Progenitor cell of endocrine pancreas (in vitro differentiated cells): ENCODE measurements at regions not wholly inside any gene's neighbourhood (a gene's known extent, or its start where the extent isn't known, plus 50 kb on each side); places are given as distances from the start of the nearest gene placed in this dataset.

Source experiments
- DNase-seq: peaks from one replicate; pipeline ENCODE4 v3.0.0; 2021; ENCODE audit warnings: low spot score; ENCODE audit not compliant: unreplicated experiment
- H3K27ac Mint-ChIP-seq: 2 replicates; pipeline ENCODE4 v1.8.0; 2021; ENCODE audit warnings: mild to moderate bottlenecking, moderate library complexity, mixed read lengths
- H3K27me3 Mint-ChIP-seq: 2 replicates; pipeline ENCODE4 v1.8.0; 2021; ENCODE audit warnings: mixed read lengths
- H3K36me3 Mint-ChIP-seq: 2 replicates; pipeline ENCODE4 v1.8.0; 2022; ENCODE audit warnings: mixed read lengths; ENCODE audit not compliant: insufficient read depth
- H3K4me1 Mint-ChIP-seq: 2 replicates; pipeline ENCODE4 v1.8.0; 2021; ENCODE audit warnings: low read depth, mixed read lengths
- H3K4me3 Mint-ChIP-seq: 2 replicates; pipeline ENCODE4 v1.8.0; 2021; ENCODE audit warnings: low read depth, mild to moderate bottlenecking, moderate library complexity, mixed read lengths
- H3K9me3 Mint-ChIP-seq: 2 replicates; pipeline ENCODE4 v1.8.0; 2021; ENCODE audit warnings: low read depth, mixed read lengths
- CTCF ChIP-seq: fragments of 200-600 bp; sonication (generic); IDR thresholded peaks from one replicate; pipeline ENCODE4 v1.5.0; 2021; ENCODE audit warnings: antibody characterized with exemption, mild to moderate bottlenecking; ENCODE audit not compliant: unreplicated experiment

GRCh38 chr13:104295537-104295936, 1229.3 kb upstream of the SLC10A2 start:
- no peak overlapping the region for H3K4me3 Mint-ChIP-seq
- no peaks in the 10 kb centered on the region for H3K27me3 Mint-ChIP-seq
- peaks cover 2% of the 10 kb centered on the region for H3K4me1 Mint-ChIP-seq
- no peak overlapping the region for H3K27ac Mint-ChIP-seq
- no peaks in the 10 kb centered on the region for H3K9me3 Mint-ChIP-seq
- DNase-seq, result no peak
- no peaks in the 10 kb centered on the region for H3K36me3 Mint-ChIP-seq
- no peak for TF ChIP-seq CTCF

- H3K36me3 Mint-ChIP-seq, result no peaks in the 10 kb centered on the region
- H3K27ac Mint-ChIP-seq, result no peak overlapping the region
- TF ChIP-seq CTCF, result no peak
- peaks cover 5% of the 10 kb centered on the region for H3K4me1 Mint-ChIP-seq
- no peaks in the 10 kb centered on the region for H3K9me3 Mint-ChIP-seq
- DNase-seq, result no peak
- no peak overlapping the region for H3K4me3 Mint-ChIP-seq
- no peaks in the 10 kb centered on the region for H3K27me3 Mint-ChIP-seq
Measured at GRCh38 chr13:104289400-104289799, 1223.2 kb upstream of the SLC10A2 start.

- TF ChIP-seq CTCF, result no peak
- Mint-ChIP-seq H3K27ac (no peak overlapping the region), H3K4me3 (no peak overlapping the region), H3K36me3 (no peaks in the 10 kb centered on the region), H3K4me1 (peaks cover 5% of the 10 kb centered on the region), H3K27me3 (no peaks in the 10 kb centered on the region), H3K9me3 (no peaks in the 10 kb centered on the region)
- no peak for DNase-seq
Measured at GRCh38 chr13:104288496-104288895, 1222.3 kb upstream of the SLC10A2 start.

GRCh38 chr13:104286566-104287290, 1220.5 kb upstream of the SLC10A2 start:
- H3K36me3 Mint-ChIP-seq, result no peaks in the 10 kb centered on the region
- H3K4me1 Mint-ChIP-seq, result peaks cover 5% of the 10 kb centered on the region
- no peak overlapping the region for H3K4me3 Mint-ChIP-seq
- no peaks in the 10 kb centered on the region for H3K9me3 Mint-ChIP-seq
- no peak for DNase-seq
- H3K27ac Mint-ChIP-seq, result peak overlapping the region; percentile 78
- H3K27me3 Mint-ChIP-seq, result no peaks in the 10 kb centered on the region
- TF ChIP-seq CTCF, result no peak

- Mint-ChIP-seq H3K36me3 (no peaks in the 10 kb centered on the region), H3K4me1 (peaks cover 3% of the 10 kb centered on the region), H3K9me3 (no peaks in the 10 kb centered on the region), H3K4me3 (no peak overlapping the region), H3K27me3 (no peaks in the 10 kb centered on the region), H3K27ac (no peak overlapping the region)
- DNase-seq, result no peak
- TF ChIP-seq CTCF, result no peak
Measured at GRCh38 chr13:104281910-104282309, 1215.7 kb upstream of the SLC10A2 start.
